Upper lobe of left lung (tissue), 6 donors: ENCODE measurements at regions not wholly inside any gene's neighbourhood (a gene's known extent, or its start where the extent isn't known, plus 50 kb on each side); places are given as distances from the start of the nearest gene placed in this dataset.

Experiments
- ATAC-seq, 2 donors: fragments of 200-7000 bp; cut with Tn5 transposase; one replicate each; pipeline ENCODE4 v1.9.1; 2022; ENCODE audit warnings: mild to moderate bottlenecking in 2 of 2, moderate library complexity in 2 of 2; ENCODE audit not compliant: low FRiP score in 2 of 2
- DNase-seq, 2 donors: peaks; one replicate each; pipeline ENCODE4 v3.0.0-alpha.2; 2019 to 2020
- H3K27ac ChIP-seq, 4 donors: fragments of 200-600 bp; sonication (generic); one replicate each; pipeline ENCODE4 v1.5.1; 2016 to 2019
- H3K27me3 ChIP-seq, 4 donors: fragments of 200-600 bp; sonication (generic); one replicate each; pipeline ENCODE4 v1.5.1; 2017 to 2019
- H3K36me3 ChIP-seq, 4 donors: fragments of 200-600 bp; sonication (generic); one replicate each; pipeline ENCODE4 v1.5.1; 2016 to 2019
- H3K4me1 ChIP-seq, 4 donors: fragments of 200-600 bp; sonication (generic); one replicate each; pipeline ENCODE4 v1.5.1; 2018 to 2019
- H3K4me3 ChIP-seq, 4 donors: fragments of 200-600 bp; sonication (generic); one replicate each; pipeline ENCODE4 v1.5.1; 2017 to 2019; ENCODE audit warnings: mild to moderate bottlenecking in 2 of 4, moderate library complexity in 1 of 4
- H3K9me3 ChIP-seq, 4 donors: fragments of 200-600 bp; sonication (generic); one replicate each; pipeline ENCODE4 v1.5.1; 2018 to 2019
- CTCF ChIP-seq, 6 experiments: fragments of 450-650 bp in 4 of 6; fragments of 200-600 bp in 2 of 6; sonication (generic) in 2 of 6; IDR thresholded peaks; one replicate each; pipeline ENCODE4 v1.5.1; 2016 to 2019; ENCODE audit warnings: antibody characterized with exemption in 6 of 6
- EP300 ChIP-seq, 4 donors: sonication (generic); formaldehyde crosslinking; IDR thresholded peaks; one replicate each; pipeline ENCODE4 v1.5.1; 2017; ENCODE audit warnings: antibody characterized with exemption in 4 of 4, control low read depth in 2 of 4
- POLR2A ChIP-seq, 4 donors: fragments of 450-650 bp; IDR thresholded peaks; one replicate each; pipeline ENCODE4 v1.5.1; 2016 to 2017; ENCODE audit warnings: antibody characterized with exemption in 4 of 4, mild to moderate bottlenecking in 2 of 4
- POLR2AphosphoS5 ChIP-seq, 2 donors: sonication (generic); formaldehyde crosslinking; IDR thresholded peaks; one replicate each; pipeline ENCODE4 v1.5.1; 2017; ENCODE audit warnings: antibody characterized with exemption in 2 of 2
- WGBS, 2 donors: methylation state at CpG; one replicate each; pipeline ENCODE4 v1.1.5; 2017 to 2018; 5-methylcytosine and 5-hydroxymethylcytosine counted together
- donor health status: DM: no; HTN: no; CAD: no; lungs with moderate emphysema.
- donor health status: DM: no; HTN: yes; CAD: no; lungs with severe emphysema.

GRCh38 chr17:12250973-12251372, 230.3 kb downstream of the MAP2K4 start:
- 87 to 95% methylated on average over 4 of the region's 4 CpGs for WGBS, 2 donors
- Histone ChIP-seq H3K4me1 (no peaks in the 10 kb centered on the region), H3K9me3 (no peaks in the 10 kb centered on the region), H3K4me3 (no peak overlapping the region), H3K27ac (no peak overlapping the region), H3K27me3 (no peaks in the 10 kb centered on the region), H3K36me3 (no peaks in the 10 kb centered on the region)
- DNase-seq, result no peak
- TF ChIP-seq POLR2A (IDR thresholded peaks at IDR 0.05) (no peak), EP300 (IDR thresholded peaks at IDR 0.05) (no peak), CTCF (IDR thresholded peaks at IDR 0.05) (no peak), POLR2AphosphoS5 (IDR thresholded peaks at IDR 0.05) (no peak)
- no peak for ATAC-seq

GRCh38 chr17:12252462-12252861, 231.8 kb downstream of the MAP2K4 start:
- no peak overlapping the region for H3K27ac ChIP-seq
- H3K27me3 ChIP-seq, result no peaks in the 10 kb centered on the region
- 41 to 54% methylated on average over 6 of the region's 6 CpGs for WGBS, 2 donors
- no peak for ATAC-seq
- TF ChIP-seq POLR2A (IDR thresholded peaks at IDR 0.05), result no peak
- TF ChIP-seq CTCF (IDR thresholded peaks at IDR 0.05), result no peak
- no peak for TF ChIP-seq EP300 (IDR thresholded peaks at IDR 0.05)
- TF ChIP-seq POLR2AphosphoS5 (IDR thresholded peaks at IDR 0.05), result no peak
- no peaks in the 10 kb centered on the region for H3K36me3 ChIP-seq
- DNase-seq, result no peak
- H3K9me3 ChIP-seq, result no peaks in the 10 kb centered on the region
- no peaks in the 10 kb centered on the region for H3K4me1 ChIP-seq
- no peak overlapping the region for H3K4me3 ChIP-seq

GRCh38 chr17:12254460-12254859, 233.8 kb downstream of the MAP2K4 start:
- H3K9me3 ChIP-seq, result no peaks in the 10 kb centered on the region
- H3K27ac ChIP-seq, result no peak overlapping the region
- H3K4me3 ChIP-seq, result no peak overlapping the region
- TF ChIP-seq POLR2AphosphoS5 (IDR thresholded peaks at IDR 0.05), result no peak
- no peak for TF ChIP-seq POLR2A (IDR thresholded peaks at IDR 0.05)
- TF ChIP-seq EP300 (IDR thresholded peaks at IDR 0.05), result no peak
- TF ChIP-seq CTCF (IDR thresholded peaks at IDR 0.05), result no peak
- no peak for DNase-seq
- no peaks in the 10 kb centered on the region for H3K4me1 ChIP-seq
- 84 to 90% methylated on average over 9 of the region's 9 CpGs for WGBS, 2 donors
- no peaks in the 10 kb centered on the region for H3K27me3 ChIP-seq
- no peaks in the 10 kb centered on the region for H3K36me3 ChIP-seq
- ATAC-seq, result no peak

GRCh38 chr17:12256380-12256995, 235.8 kb downstream of the MAP2K4 start:
- WGBS, 2 donors, result 20 to 34% methylated on average over 4 of the region's 4 CpGs
- DNase-seq (no peak), ATAC-seq (peak in 1 of 2 donors; percentile 58)
- Histone ChIP-seq H3K36me3 (no peaks in the 10 kb centered on the region), H3K4me1 (no peaks in the 10 kb centered on the region), H3K27ac (no peak overlapping the region), H3K27me3 (no peaks in the 10 kb centered on the region), H3K4me3 (no peak overlapping the region), H3K9me3 (no peaks in the 10 kb centered on the region)
- TF ChIP-seq POLR2AphosphoS5 (IDR thresholded peaks at IDR 0.05) (no peak), CTCF (IDR thresholded peaks at IDR 0.05) (peak; percentile 35 to 71 (median 60))

- no peaks in the 10 kb centered on the region for H3K9me3 ChIP-seq
- no peak for ATAC-seq
- H3K27ac ChIP-seq, result no peak overlapping the region
- TF ChIP-seq CTCF (IDR thresholded peaks at IDR 0.05) (no peak), EP300 (IDR thresholded peaks at IDR 0.05) (no peak), POLR2A (IDR thresholded peaks at IDR 0.05) (no peak), POLR2AphosphoS5 (IDR thresholded peaks at IDR 0.05) (no peak)
- H3K27me3 ChIP-seq, result no peaks in the 10 kb centered on the region
- WGBS, 2 donors, result 60 to 64% methylated on average over 5 of the region's 5 CpGs
- no peak overlapping the region for H3K4me3 ChIP-seq
- no peaks in the 10 kb centered on the region for H3K36me3 ChIP-seq
- DNase-seq, result no peak
- H3K4me1 ChIP-seq, result no peaks in the 10 kb centered on the region
Observed at GRCh38 chr17:12257176-12257575, 236.5 kb downstream of the MAP2K4 start.
